Sigmoid colon (tissue), 4 donors: ENCODE measurements at regions not wholly inside any gene's neighbourhood (a gene's known extent, or its start where the extent isn't known, plus 50 kb on each side); places are given as distances from the start of the nearest gene placed in this dataset.

Experiments
- POLR2AphosphoS5 ChIP-seq, 4 donors: sonication (generic); formaldehyde crosslinking; IDR thresholded peaks; one replicate each; pipeline ENCODE4 v1.6.1; 2017; ENCODE audit warnings: antibody characterized with exemption in 4 of 4
- TF ChIP-seq, protein P1 (sequence below), 4 experiments: fragments of 450-650 bp in 3 of 4; fragments of 200-600 bp in 1 of 4; IDR thresholded peaks; one replicate each; pipeline ENCODE4 v1.5.1; 2016 to 2019; ENCODE audit warnings: antibody characterized with exemption in 4 of 4, mild to moderate bottlenecking in 3 of 4, moderate library complexity in 2 of 4

DNA sequence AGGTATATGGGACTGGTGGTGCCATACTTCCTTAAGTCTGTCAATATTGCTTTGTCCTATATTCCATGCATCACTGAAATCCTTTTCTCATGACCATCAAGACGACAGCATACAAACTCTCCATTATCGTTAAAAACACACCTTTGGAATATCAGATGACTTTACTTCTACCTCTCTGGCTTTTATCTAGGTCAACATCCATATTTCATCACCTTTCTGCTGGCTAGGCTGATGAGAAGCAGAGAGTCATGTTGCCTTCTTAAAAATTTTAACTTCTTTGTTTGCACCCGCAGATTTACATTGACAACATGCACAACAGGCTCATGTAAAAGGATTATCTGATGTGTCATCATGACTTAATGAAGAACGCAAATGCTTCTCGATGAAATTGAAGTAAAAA, 771.4 kb downstream of the OLFM4 start:
- TF ChIP-seq, protein P1, sequence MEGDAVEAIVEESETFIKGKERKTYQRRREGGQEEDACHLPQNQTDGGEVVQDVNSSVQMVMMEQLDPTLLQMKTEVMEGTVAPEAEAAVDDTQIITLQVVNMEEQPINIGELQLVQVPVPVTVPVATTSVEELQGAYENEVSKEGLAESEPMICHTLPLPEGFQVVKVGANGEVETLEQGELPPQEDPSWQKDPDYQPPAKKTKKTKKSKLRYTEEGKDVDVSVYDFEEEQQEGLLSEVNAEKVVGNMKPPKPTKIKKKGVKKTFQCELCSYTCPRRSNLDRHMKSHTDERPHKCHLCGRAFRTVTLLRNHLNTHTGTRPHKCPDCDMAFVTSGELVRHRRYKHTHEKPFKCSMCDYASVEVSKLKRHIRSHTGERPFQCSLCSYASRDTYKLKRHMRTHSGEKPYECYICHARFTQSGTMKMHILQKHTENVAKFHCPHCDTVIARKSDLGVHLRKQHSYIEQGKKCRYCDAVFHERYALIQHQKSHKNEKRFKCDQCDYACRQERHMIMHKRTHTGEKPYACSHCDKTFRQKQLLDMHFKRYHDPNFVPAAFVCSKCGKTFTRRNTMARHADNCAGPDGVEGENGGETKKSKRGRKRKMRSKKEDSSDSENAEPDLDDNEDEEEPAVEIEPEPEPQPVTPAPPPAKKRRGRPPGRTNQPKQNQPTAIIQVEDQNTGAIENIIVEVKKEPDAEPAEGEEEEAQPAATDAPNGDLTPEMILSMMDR (IDR thresholded peaks at IDR 0.05), result no peak
- TF ChIP-seq POLR2AphosphoS5 (IDR thresholded peaks at IDR 0.05), result no peak
